Activated T-cell treated with anti-CD3 and anti-CD28 coated beads for 4 hours (primary cell): ENCODE measurements at regions not wholly inside any gene's neighbourhood (a gene's known extent, or its start where the extent isn't known, plus 50 kb on each side); places are given as distances from the start of the nearest gene placed in this dataset.

Experiments
- DNase-seq: peaks from one replicate; pipeline ENCODE4 v3.0.0-alpha.2; 2020

- no peak for DNase-seq
Observed at GRCh38 chr2:122858075-122858702, 1102.7 kb downstream of the TSN start.

DNA sequence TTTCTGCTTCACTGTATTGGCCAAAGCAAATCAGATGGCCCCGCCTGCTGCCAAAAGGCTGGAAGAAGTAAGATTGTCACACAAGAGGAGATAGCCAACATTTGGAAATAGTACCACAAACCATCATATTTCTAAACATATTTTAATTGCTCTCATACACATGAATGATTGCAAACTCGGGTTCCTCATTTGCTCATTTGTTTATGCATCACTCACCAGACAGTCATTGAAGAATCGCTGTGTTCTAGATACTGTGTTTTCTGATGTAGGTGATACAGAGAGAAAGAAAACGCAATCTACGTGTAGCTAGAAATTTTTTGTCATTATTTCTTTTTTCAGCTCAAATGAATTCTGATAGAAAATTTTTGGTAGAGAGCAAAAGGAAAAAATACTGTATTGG lies 1103.4 kb downstream of the TSN start:
- DNase-seq, result no peak

DNA sequence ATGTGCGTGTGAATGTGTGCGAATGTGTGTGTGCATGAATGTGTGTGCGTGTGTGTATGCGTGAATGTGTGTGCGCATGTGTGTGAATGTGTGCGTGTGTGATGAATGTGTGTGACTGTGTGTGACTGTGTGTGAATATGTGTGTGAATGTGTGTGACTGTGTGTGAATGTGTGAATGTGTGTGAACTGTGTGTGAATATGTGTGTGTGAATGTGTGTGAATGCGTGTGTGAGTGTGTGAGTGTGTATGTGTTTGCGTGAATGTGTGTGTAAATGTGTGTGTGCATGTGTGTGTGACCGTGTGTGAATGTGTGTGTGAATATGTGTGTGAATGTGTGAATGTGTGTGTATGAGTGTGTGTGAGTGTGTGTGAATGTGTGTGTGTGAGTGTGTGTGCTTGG lies 1103.8 kb downstream of the TSN start:
- DNase-seq, result no peak

DNA sequence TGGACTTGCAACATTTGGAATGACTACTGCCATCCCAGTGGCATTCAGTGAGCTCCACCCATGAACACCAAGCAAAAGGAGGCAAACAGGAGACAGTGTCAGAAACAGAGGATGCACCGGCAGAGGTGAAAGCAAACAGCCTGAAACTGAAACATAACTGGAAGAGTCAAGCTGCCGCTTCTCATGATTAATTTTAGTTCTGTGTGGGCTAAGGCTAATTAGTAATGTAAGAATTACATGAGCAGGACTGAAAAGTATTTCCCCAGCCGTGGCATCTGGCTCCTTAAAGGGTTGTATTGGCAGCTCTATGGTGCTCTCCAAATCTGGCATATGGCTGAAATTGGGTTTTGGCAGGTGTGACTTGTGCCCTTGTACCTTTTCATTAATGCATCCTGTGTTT lies 1108.1 kb downstream of the TSN start:
- DNase-seq, result no peak

- no peak for DNase-seq
Observed at GRCh38 chr2:122864728-122865127, 1109.3 kb downstream of the TSN start.

DNA sequence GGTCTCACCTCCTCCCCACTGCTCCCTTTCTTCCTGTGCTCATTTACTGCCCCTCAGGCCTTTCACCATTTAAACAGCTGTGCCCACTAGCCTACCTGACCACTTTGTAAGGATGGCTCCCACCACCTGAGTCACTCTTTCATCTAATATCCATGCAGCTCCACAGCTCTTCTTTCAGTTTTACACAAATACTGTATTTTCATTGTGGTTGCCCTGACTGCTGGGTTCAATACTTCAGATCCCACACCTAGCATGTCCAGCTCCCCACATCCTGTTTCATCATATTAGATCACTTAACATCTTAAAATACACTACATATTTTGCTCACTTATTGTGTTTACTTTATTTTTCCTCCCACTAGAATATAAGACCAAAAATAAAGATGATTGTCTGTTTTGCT lies 1110.6 kb downstream of the TSN start:
- no peak for DNase-seq

- no peak for DNase-seq
Observed at GRCh38 chr2:122867941-122868340, 1112.5 kb downstream of the TSN start.

DNA sequence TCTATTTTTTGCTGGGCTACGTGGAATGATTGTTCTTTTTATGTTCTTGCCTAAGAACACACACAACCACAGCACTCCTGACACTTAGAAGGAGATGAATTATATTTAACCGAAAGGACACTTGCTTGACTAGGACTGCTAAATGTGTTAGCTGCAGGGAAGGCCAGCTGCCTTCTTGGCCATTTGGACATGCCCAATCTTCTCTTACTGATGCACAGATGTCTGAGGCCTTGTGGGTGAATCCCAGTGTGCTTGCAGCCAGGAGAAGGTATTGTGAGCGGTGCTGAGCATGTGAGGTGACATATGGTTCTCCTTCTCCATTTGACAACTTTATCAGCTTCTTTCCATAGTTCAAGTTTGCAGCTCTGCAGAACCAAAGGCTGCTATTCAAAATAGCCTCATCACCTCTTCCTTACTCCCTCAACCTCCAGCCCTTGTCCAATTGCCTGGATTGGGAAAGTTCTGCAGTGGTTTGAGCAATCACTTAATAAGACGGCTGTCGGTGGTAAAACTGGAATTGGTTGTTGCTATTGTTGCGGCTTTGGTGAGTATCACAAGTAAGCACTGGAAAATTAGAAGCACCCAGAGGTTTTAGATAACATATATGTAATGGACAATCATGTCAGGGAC lies 1113.3 kb downstream of the TSN start:
- DNase-seq, result no peak

DNA sequence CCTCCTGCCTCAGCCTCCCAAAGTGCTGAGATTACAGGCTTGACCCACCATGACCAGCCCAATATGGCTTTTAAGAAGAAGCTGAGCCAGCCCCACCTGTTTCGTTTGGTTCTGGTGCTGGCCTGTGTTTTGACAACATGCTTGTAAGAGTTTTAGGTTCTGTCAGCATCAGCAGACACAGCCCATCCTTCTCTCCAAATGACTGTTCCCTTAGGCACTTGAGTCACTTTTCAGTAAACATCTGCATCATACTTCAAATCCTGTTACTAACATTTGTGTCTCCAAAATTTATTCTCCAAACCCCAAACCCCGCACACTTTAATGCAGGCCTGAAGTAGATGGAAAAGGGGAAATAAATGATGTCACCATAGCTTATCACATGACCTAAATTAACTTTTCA lies 1118.5 kb downstream of the TSN start:
- no peak for DNase-seq

DNA sequence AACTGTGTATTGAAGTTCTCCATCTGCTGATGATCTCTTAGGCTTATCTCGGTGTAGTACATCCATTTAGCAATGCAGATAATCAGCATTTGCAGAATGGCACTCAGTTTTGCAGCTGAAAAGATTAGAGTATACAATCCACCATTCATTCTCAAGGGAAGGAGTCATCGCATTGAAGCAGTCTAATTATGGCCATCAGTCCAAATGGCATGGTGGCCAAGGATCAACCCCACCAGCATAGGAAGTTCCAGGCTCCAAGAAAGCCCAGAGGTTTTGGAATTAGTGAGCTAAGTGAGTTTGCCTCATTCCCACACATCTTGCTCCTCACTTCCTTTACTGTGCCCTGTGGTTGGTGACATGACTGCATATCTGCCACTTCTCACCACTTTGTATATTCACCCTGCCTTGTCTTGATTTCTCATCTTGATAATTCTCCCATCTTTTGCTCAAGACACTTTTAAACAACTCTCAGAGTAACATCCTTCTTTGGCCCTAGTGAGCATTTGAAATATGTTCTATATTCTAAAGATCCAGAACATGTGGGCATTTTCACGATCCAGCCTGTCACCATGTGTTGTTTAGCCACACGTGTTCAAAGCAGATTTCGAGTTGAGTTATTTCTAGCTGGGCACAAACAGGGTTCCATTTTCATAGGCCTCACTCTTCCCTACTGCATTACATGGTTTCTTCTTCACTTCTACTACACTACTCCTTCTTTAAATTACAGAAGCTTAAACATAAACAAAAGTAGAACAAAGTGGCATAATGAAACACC lies 1119.8 kb downstream of the TSN start:
- DNase-seq, result no peak

GRCh38 chr2:122883849-122884248 lies 1128.4 kb downstream of the TSN start:
- no peak for DNase-seq

GRCh38 chr2:122884889-122885288 lies 1129.4 kb downstream of the TSN start:
- DNase-seq, result no peak

GRCh38 chr2:122885436-122885835 lies 1130.0 kb downstream of the TSN start:
- no peak for DNase-seq

DNA sequence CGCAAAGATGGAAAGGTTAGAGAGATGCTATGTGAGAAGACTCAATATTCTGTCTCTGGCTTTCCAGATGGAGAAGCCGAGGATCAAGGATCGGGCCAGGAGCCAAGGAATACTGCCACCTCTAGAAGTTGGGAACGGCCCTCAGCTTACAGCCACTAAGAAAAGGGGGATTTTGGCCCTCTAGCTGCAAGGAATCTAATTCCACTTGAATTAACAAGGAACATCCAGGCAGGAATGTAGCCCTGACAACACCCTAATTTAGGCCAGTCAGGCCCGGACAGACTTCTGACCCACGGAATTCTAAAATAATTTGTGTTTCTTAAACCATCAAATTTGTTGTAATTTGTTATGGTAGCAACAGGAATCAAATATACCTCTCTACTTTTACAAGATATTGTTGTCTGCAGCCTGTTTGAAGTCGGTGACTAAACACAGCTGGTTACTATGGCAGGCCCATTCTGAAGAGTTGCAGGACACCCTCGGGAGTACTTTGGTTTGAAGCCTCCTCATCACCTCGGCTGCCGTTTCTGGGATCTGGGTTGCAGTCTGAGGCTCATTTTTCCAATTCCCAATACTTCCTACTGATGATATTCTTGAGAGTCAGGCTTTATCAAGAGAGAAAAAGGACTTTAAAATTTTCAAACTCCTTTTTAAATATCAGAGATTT lies 1131.2 kb downstream of the TSN start:
- no peak for DNase-seq

DNA sequence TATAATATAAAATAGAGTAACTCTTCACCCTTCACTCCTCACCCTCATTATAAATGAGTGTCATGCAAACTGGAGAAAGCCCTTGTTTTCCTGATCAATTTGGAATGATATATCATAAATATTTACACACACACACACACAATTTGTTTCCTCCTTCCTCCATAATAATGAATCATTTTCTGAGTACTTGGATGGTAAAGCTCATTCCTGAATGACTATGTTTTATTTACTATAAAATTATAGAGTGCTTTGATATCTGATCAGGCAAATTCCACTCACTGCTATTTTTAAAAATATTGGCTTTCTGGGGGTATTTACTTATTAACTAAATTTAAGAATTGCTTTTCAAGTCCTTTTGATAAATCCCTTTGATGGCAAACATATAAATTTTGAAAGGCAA lies 1125.5 kb upstream of the CNTNAP5 start:
- no peak for DNase-seq

DNA sequence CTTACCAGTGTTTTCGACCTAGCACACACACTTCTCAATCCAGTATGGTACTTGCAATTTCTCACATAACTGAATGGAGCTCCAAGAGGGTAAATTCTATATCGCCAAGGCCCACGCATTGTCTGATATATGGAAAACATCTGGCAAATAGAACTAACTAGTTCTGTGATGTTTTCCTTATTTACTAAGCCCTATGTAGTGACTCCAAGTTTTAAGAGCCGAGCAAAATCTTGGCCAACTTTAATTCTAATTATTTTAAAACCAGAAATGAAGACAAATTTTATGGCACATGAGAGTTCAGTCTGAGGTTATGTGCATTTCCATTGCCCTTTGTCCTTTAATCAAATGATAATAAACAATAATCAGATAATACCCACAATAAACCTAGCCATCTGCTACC lies 1119.7 kb upstream of the CNTNAP5 start:
- no peak for DNase-seq

DNA sequence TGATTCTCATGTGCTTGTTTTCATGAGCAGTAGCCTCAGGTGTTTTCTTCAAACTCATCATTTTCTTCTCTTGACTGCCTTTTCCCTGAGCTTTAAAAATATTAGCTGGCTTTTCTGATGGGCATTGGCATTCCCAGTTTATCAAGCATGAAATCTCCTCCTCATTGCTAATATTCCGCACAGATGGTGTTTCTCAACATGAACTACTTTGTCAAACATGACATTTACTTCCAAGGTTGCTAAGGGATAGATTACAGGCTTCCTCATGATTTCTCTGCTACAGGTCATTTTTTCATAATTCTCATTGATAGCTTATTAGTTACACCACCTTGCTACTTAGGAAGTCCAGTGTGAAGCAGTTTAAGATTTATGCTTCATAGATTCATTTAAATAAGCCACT lies 1116.9 kb upstream of the CNTNAP5 start:
- no peak for DNase-seq

- DNase-seq, result no peak
Observed at GRCh38 chr2:122927197-122927596, 1097.9 kb upstream of the CNTNAP5 start.

DNA sequence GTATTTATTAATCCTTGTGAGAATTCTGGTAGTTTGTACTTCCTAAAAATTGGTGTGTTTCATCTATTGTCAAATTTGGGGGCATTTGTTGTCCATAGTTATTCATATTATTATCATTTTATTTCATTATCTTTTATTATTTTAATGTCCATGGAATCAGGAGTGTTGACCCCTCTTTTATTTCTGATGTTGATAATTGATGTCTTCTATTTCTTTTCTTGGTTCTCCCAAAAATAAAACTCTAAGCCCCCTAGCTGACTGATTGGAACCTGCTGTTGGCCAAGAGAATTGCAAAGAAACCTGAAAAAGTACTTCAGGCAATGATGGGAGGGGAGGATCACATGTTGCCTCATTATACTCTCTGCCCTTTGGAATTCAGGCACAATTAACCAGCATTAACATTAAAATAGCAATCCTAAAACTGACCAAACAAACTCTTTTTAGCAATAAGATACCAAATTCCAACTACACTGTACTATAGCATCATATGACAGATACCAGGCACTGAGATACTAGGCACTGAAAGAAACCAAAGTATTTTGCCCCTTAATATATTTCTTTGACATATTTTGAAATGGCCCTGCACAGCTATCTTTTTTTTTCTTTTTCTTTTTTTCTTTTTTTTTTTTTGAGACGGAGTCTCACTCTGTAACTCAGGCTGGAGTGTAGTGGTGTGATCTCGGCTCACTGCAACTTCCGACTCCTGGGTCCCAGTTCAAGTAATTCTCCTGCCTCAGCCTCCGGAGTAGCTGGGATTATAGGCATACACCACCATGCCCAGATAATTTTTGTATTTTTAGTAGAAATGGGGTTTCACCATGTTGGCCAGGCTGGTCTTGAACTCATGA lies 1097.2 kb upstream of the CNTNAP5 start:
- no peak for DNase-seq

DNA sequence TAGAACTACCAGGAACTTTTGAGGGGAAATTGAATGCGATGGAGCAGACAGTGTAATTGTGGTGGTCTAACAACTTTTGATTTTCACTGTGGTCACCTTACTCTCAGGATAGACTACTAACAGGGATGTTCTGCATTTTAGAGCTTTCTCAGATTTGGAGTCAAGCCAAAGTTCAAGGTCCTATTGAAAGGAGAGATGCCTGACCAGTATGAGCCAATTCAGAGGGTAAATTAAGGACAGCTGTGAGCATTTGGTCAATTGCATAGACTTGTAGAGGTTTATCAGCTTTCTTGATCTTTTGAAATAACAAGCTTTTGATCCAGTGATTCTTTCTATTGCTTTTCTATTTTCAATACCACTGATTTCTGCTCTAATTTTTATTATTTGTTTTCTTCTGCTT lies 1095.7 kb upstream of the CNTNAP5 start:
- no peak for DNase-seq

- DNase-seq, result no peak
Observed at GRCh38 chr2:122935506-122935905, 1089.6 kb upstream of the CNTNAP5 start.

DNA sequence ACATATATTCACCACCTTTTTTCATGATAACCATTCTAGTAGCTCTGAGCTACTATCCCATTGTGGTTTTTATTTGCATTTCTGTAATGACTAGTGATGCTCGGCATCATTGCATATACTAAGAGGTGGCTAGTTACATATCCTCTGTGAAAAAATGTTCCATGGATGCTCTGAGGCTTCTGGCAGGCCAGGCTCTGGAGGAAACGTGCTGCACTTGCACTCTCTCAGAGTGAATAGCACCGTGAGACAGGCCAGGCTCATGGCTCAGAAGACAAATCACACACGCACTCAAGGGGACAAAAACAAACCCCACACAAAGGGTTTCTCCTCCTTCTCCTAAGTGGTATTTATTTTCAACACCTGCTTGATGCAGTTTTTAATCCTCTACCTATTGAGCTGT lies 1085.3 kb upstream of the CNTNAP5 start:
- DNase-seq, result no peak

GRCh38 chr2:122949523-122949922 lies 1075.6 kb upstream of the CNTNAP5 start:
- no peak for DNase-seq
